C4-2B (cell line): ENCODE measurements at regions not wholly inside any gene's neighbourhood (a gene's known extent, or its start where the extent isn't known, plus 50 kb on each side); places are given as distances from the start of the nearest gene placed in this dataset.
"Not testable (repeated sequence)": the region's sequence is repeated elsewhere in the genome, so short reads cannot be mapped to it uniquely, and the experiment has no call there.

ENCODE experiments used
- CTCF ChIP-seq: fragments of 450-650 bp; conservative IDR thresholded peaks from 2 replicates; pipeline ENCODE4 v1.5.1; 2017; ENCODE audit warnings: mild to moderate bottlenecking
- ZFX ChIP-seq: fragments of 450-650 bp; IDR thresholded peaks from 2 replicates; pipeline ENCODE4 v1.6.1; 2017

- not testable (repeated sequence) for TF ChIP-seq CTCF, ZFX
These were observed 541.5 kb upstream of the B3GAT1 start for GRCh38 chr11:134953417-134953970.
